Embryonic facial prominence (tissue), 1 donor: ENCODE measurements at regions not wholly inside any gene's neighbourhood (a gene's known extent, or its start where the extent isn't known, plus 50 kb on each side); places are given as distances from the start of the nearest gene placed in this dataset.

Experiments
- DNase-seq: peaks from one replicate; pipeline ENCODE4 v3.0.0-alpha.2; 2016; ENCODE audit errors: extremely low spot score

DNA sequence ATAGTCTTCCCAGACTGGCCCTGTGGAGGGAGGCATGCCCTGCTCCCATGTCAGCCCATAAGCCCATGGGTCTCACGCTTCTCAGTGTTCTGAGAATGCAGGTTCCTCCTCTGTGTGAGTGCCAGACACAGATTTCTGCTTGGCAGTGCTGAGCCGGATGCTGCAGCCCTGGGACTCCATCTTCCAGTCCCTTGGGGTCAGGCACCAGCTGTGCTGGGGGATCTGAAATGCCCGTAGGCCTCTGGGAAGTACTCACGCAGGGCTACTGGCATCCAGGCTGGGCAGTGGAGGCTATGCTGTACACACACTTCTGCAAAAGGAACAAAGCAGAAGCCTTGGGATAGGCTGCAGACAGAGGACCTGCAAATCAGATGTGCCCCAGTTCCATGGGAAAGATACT, 1944.6 kb downstream of the EFNA5 start:
- DNase-seq: no peak

DNA sequence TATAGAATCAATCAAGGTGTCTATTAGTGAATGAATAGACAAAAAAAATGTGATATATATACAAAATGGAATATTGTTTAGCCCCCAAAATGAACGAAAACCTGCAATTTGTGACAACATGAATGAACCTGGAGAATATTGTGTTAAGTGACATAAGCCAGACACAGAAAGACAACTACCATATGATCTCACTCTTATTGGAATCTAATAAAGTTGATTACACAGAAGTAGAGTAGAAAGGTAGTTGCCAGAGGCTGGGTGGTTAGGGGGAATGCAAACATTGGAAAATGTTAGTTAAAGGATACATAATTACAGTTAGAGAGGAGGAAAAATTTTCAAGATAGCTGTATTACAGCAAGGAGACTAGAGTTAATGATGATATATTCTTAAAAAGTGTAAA, 1962.3 kb downstream of the EFNA5 start:
- no peak for DNase-seq

DNA sequence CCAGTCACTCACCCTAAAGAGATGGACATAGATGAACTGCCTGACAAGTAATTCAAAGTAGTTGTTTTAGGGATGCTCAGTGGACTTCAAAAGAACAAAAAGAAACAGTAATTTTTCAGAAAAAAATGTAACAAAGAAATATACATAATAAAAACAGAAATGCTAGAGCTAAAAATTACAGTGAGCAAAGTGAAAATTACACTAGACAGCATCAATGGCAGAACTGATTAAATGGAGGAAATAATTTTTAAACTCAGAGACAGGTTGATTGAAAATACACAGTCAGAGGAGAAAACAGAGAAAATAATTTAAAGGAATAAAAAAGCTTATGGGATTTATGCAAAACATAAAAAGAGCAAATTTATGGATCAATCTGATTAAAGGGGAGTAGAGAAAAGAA, 1968.4 kb downstream of the EFNA5 start:
- DNase-seq: no peak

DNA sequence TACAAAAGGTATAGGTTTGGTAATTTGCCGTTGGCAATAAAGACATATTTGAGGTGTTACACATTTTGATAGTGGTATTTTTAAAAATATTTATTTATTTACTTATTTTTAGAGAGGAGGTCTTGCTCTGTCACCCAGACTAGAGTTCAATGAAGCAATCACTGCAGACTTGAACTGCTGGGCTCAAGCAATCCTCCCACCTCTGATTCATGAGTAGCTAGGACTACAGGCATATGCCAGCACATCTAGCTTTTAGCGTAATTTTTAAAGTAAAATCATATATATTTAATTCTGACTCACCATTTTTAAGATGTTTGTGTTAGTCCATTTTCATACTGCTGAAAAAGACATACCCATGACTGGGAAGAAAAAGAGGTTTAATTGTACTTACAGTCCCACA, 1974.3 kb downstream of the EFNA5 start:
- no peak for DNase-seq

DNA sequence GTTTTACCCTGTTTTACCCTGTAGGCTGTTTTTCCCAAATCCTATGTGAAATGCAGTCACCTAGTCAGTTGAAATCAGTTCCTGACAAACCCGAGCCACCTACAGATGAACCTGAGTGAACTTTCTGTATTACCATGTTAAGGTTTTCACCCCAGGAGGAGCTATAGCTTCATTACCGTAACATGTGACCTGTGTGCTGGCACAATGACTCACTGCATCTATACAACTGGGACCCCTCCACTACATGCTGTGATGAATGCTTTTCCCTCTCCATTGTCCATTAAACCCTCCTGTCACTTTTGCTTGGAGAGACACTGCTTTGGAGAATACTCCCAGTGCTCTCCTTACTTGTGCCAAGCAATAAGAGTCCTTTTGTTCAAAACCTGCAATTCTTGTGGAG, 1974.8 kb downstream of the EFNA5 start:
- no peak for DNase-seq

DNA sequence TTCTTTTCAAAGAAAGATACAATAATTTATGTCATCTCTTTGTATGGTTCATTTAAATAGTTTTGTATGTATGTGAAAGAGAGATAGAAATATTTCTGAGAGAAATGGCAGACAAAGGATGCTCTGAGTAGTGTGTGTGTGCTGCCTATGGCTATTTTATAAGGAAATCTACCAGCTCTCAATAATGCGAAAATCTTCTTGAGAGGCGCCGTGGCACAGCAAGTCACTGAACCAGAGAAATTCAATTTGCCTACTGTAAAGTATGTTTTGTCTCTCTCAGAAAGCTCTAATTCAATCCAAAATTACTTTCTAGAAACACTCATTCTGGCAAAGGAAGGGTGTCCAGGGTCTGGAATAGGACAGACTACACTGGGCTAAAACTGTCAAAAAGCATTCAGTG, 1981.1 kb downstream of the EFNA5 start:
- DNase-seq: no peak

DNA sequence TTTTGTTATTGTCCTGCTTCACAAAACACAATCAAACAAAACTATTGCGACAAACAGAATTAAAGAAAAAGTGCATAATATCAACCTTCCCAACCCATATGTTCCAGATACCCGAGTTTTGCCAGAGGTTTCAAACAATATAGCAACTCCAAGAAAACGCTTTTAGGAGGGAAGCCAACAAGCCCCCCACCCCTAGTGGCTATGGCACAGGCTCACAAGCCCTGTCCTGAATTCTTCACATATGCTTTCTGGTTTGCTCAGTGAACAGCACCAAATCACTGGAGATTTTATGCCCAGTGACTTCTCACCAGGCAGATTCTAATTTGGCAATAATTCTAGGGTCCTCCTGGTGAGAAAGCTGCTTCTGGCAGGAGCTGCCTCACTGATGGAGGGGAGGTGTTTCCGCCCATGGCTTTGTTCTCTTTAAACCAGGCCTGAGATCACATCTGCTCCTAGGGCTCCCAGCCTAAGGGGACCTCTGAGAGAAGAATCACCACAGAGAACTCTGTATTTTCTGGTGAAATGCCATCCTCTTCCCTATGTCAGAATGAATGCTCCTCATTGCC, 1982.4 kb downstream of the EFNA5 start:
- no peak for DNase-seq

DNA sequence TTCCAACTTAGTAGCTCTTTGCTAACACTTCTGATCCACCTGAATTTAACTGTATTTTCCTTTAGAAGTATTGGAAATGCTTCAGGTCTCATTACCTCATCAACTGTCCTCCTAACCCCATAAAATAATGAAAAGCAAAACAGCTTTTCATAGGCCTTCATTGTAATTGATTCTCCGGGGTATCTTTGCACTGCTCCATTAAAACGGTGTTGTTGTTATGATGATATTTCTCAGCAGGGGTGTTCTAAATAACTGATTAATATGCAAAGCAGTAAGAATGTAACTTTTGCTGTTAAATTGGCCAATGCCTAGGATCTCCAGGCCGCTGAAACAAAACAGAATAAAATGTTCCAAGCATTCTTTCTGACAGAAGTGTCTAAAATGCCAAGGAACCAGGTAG, 1983.2 kb downstream of the EFNA5 start:
- DNase-seq: no peak

DNA sequence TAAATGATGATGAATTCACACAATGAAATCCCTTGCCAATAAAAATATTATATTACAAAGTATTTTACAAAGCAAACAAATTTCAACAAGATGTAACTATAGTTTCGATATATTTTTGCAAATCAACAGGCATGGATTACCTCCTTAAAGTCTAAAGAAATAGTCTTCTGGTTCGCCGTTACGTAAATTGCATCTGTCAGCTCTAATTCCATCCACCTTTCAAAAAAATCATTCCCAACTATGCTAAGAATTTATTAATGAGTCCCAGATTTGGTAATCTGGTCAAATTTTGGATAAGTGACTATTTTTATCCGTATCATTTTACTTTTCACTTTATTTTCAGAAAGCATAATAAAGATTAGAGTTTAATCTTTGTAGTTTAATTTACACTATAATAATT, 1984.9 kb downstream of the EFNA5 start:
- DNase-seq: no peak

DNA sequence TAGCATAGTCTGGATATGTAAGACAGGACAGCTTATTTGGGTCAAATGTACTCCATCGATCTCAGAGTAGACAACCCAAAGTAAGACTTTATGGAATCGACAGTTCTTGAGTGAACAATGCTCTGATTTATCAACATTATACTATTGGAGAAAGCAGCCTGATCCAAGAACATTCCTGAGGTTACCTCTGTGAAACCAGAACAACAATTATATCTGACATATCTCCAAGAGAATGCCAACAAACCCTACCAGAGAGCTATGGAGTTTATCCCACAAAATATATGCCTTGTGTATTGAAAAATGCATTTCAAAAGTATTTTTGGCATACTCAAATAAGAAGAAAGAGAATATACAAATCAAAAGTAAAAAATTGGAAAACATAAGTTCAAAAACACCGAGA, 1985.9 kb downstream of the EFNA5 start:
- no peak for DNase-seq

DNA sequence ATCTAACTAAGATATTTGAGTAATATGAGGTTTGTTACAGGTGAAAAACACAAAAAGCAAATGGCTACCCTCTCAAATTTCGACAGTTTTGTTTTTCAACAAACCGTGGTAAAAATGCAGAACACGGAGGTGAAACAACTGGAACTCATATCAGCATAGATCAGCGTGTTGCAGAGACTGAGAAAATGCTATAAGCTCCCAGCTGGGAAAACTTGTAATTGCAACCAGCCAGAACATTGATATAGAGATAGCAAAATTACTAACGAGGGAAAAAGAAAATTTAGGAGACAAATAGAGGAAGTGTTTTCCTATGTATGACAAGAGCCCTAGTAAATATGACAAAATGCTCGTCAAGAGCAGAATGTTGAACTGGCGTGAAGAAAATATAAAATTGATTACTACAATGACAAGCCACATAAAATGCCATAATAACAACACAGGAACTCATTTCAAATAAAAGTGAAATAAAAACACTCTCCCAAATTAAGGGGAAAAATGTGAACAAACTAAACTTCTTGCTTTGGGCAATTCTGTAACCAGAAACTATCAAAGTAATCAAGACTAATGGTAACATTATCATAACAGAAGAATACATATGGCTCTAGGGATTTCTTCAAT, 1989.8 kb downstream of the EFNA5 start:
- no peak for DNase-seq

DNA sequence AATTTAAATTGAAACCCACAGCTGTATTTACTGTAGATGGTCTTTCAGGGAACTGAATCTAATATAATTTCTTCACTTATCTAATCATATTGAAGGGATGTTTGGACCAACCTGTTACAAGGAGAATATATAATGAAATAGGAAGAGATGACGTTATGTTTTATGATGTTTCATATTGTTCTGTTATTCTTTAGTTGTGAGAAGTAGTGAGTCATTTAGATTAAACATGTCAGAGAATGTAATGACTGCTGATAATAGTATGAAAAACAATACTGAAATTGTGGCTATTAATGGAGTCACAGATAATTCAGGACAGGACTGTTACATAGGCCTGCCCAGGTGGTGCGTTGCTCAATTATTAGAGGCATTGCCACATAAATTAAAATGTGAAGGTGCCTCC, 1993.4 kb downstream of the EFNA5 start:
- DNase-seq: no peak

DNA sequence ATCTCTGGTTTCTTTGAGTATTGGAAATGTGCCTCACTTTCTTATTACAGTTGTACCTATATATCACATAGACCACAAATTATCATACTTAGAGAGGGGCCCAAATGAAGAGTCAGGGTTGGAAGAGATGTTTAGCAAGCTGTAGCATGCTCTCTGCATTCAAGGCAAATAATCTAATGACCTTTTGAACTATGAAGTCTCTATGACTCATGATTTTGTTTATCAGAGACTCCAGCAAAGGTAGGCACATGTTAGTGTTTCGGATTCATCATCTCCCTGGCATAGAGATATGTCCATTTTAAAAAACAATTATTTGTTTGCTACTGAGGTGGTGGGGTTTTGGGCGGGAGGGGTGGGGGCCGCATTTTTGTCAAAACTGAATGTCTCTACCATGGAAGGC, 2000.1 kb downstream of the EFNA5 start:
- no peak for DNase-seq

DNA sequence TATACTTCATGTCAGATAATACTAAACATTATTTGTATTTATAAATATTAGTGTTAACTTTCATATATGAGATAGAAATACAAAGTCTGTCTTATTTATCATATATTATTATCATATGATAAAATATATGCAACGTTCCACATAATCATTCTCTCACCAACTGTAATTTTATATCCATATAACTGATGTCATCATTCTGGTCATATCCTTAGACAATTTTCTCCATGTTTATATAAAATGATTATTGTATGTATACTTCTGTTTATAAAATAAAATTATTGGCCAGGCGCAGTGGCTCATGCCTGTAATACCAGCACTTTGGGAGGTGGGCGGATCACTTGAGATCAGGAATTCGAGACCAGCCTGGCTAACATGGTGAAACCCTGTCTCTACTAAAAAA, 2007.1 kb downstream of the EFNA5 start:
- no peak for DNase-seq

DNA sequence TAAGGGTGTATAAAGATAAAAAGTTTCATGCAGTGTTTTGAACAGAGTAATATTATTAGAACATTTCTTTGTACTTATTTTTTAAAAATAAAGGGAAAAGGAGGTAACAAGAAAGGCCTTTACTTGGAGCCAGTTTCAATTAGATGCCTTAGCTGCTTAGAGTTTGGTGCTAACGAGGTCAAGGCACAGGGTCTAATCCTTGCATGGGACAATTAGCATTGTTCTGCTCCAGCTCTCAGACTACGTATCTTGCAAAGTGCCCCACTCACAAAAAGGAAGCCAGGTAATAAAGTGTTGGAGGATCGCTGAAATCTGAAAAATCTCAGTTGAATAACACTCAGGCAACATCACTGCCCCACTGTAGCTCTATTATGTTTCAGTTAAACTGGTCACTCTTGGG, 2011.3 kb downstream of the EFNA5 start:
- no peak for DNase-seq

DNA sequence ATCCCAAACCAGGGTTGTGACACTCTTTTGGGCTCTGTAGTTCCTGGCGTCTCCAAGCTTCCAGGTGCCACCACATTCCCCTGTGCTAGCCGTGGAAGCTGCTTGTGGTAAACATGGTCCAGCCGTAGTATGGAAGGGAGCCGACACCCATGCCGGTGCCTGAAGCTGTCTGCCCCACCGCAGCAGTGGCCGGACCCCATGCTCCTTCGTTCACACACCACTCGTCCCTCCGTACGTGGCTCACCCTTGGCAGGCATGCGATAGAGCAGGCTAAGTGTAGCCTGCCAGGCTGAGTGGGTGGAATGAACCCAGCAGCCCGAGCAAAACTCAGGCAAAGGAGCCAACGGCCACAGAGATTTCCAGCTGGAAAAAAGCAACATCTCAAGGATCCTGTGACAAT, 2030.4 kb downstream of the EFNA5 start:
- DNase-seq: no peak

DNA sequence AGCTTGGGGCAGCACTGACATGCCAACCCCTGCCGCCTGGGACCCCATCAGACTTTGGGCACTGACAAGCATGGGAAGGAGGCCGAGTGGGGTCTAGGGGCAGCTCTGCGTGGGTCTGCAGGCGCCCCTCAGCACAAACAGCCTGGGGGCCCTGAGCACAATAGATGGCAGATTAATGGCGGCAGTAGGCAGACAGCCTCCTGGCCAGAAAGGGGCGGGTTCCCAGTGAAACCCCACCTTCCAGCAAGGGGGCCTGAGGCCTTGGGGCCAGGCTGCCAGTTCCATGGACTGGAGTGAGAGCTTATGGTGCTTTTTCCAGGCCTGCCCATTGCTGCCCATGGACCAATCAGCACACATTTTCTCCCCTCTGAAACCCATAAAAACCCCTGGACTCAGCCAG, 2031.2 kb downstream of the EFNA5 start:
- DNase-seq: no peak

DNA sequence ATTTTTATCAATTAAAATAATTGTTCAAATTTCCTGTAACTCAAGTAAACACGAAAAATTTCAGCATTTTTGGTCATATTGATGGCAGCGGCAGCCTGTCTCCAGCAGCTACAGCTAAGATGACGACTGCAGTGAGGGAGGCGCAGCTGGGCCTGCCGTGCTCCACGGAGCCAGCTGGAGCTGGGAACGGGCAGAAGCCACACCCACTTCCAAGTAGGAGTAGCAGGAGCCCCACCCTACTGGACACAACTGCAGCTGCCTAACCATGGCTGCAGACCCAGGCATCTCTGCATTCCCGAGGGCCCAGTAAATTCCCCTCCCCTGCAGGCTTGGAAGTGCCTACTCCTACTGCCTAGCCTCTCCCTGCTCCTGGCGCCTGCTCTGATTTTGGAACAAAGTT, 2031.7 kb downstream of the EFNA5 start:
- DNase-seq: no peak

DNA sequence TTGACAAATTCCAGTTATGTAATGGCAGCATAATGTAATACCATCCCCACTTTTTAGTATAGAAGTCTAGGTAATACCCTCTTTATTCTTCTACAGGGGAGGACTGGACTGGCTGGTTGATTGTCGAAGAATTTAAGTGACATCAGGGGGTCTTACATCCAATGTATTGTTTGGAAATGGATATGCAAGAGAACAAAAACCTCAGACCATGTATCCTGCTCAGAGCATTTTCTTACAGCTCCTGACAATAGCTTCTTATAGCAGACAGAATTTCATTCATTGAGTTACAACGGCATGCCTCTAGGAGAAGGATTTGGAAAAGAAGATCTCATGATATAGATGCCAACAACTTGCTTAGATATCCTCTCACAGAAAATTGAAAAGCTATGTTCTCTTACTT, 2032.3 kb downstream of the EFNA5 start:
- DNase-seq: no peak

DNA sequence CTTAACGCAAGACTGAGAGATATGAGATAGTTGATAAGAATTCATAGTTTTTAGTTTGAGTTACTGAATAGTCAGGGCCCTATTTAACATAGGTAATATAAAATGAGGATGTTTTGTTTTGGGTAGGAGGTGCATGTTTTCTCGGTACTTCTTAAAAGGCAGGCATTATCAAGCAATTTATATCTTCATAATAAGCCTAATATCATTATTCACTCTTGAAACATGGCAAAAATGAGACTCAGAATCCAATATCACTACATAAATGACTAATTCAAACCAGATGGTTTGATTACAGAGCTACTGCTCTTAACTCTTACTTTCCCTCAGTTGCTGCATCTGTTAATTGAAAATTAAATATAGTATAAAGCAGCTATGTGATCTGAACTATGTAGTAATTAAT, 2038.7 kb downstream of the EFNA5 start:
- DNase-seq: no peak

DNA sequence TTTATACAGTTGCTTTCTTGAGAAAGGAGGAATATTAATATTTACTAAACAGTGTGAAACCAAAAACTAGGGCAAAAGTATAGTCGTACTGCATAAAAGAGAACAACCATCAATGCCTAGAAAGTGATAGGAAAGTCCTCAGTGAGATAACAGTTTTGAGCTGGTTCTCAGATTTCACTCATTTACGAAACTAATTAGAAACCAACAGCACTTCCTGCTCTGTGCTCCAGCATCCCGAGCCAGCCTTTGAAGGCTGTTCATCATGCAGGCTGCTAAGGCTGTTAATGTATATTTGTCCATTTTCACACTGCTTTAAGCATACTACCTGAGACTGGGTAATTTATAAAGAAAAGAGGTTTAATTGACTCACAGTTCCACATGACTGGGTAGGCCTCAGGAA, 2039.9 kb downstream of the EFNA5 start:
- DNase-seq: no peak

DNA sequence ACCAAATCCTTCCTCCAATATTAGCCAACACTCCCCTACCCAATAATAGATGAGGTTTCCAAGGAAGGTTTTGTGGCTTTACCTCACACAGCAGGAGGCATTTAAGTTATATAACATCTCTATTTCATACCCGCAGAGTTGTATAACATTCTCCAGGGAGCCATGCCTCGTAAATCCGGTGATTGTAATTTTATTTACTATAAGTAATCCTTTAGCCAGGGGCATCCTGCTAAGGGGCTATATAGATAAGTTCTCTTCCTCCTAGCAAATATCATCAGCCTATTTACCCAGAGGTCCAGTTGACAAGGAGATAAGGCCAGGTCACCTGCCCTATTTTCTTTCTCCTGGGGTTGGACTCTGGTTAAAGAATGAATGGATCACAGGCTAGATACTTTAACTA, 2051.0 kb downstream of the EFNA5 start:
- no peak for DNase-seq

DNA sequence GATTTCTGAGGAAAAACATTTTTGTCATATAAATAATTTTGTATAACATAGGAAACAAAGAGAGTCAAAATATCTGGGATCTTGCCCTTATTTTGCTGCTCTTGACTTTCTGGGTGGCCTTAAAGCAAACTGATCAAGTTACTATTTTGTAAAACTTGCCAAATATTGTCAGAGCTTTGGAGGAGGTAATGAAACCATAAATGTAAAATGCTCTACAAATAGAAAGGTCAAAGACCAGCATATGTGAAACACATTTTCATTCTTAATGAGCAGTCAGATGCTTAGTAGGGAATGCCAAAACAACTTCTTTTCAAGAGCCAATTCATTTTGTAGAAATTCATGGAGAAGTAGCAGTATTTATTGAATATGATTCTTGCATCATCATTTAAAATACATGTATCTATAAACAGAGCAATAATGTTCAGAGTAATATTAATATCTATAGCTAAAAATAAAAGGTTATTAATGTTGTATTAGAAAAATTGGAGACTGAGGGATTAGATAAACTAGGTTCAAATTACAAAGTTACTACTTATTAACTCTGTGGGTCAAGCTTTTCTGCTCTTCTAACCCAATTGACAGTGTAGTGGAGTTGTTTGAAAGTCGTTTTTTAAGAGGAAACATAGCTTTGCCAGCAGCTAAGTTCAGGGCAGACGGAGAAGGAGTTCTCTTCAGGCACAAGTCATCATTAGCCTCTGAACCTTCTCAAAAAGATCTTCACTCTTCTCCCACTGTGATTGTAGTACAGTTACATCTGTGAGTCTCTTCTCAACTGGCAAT, 2053.1 kb downstream of the EFNA5 start:
- DNase-seq: no peak

DNA sequence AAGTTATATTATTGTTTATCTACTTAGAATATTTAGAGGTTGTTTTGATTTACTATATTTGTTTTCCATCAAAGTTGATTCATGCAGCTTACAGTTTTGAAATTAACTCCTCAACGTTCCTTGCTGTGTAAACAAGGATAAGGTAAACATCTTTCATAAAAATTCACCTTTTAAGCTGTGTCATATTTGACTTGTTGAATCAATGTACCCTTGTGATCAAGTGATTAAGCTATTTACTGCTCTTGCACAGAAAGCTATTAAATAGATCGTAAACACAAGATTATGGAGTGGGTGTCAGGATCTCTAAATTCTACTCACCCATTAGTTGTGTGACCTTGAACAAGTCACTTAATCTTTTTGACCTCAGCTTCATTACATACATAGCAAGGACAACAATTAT, 2054.0 kb upstream of the NUDT12 start:
- no peak for DNase-seq
